CD4-positive, alpha-beta T cell treated with Interleukin-10 for 1 hour (primary cell): ENCODE measurements at regions not wholly inside any gene's neighbourhood (a gene's known extent, or its start where the extent isn't known, plus 50 kb on each side); places are given as distances from the start of the nearest gene placed in this dataset.

Experiments used
- DNase-seq: peaks from one replicate; pipeline ENCODE4 v3.0.0-alpha.2; 2020

DNA sequence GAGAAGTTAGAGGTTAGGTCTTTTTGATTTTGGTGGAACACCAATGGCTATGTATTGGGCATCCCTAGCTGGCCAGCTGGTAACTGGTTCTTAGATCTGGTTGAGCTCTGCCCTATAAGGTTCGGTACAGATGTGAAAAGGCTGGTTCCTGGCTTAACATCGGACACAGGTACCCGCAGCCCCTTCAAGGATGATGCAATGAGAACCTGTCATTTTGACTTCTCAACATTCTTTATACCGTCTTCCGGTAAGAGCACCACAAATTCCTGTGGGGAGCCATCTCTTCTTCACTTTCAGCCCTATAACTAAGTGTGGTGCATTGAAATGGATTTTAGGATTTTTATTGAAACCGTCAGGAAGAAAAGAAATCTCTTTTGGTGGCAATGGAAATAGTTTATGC is 222.8 kb downstream of the ADAMTS9 start:
- DNase-seq: no peak

DNA sequence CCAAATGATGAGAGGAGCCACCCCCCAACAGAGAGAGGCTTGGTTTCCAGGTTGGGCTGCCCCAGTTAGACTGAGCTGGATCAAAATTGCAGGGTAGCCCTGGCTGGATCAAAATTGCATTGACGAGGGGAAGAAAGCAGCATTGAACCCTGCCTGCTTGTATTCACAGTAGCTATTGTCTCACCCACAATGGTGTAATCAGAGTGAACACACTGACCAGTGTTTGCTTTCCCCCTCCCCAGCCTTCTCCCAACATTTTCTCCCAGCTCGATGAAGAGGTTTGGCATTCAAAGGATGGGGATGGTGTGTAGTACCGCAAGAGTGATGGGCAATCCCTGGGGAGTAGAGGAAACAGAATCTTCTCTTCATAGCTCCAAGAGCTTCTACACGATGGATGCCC is 223.8 kb downstream of the ADAMTS9 start:
- no peak for DNase-seq

DNA sequence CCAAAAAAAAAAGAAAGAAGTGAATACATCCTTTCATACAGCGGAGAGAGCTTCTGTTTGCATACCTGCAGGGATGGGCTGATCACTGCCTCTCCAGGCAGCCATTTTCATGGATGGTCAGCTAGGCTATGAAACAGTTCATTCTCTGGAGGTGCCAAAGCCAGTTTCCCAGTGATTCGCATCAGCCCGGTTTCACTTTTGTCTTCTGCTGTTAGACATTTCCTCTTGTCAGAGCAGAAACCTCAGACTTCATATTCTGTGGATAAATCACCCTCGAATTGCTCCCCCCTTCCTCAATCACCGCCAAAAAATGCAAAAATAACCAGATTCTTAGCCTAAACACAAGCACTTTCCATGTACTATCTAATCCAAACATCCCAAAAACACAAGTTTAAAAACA is 225.6 kb downstream of the ADAMTS9 start:
- no peak for DNase-seq

DNA sequence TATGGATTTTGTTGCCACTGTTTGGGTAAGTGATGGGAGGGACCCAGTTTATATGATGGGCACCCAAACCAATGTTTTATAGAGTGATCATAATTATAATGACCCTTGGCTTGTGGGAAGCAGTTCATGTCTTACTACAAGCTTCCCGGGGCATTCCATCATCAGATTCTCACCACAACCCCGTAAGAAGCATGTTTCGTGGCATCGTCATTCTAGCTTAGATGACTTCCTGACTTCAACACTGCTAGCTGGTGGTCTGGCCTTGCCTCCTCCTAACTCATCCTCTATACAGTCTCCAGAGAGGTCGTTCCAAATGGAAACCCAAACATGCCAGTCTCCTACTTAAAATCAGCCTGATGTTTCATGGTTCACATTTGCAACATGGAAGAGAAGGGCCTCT is 226.9 kb downstream of the ADAMTS9 start:
- no peak for DNase-seq

DNA sequence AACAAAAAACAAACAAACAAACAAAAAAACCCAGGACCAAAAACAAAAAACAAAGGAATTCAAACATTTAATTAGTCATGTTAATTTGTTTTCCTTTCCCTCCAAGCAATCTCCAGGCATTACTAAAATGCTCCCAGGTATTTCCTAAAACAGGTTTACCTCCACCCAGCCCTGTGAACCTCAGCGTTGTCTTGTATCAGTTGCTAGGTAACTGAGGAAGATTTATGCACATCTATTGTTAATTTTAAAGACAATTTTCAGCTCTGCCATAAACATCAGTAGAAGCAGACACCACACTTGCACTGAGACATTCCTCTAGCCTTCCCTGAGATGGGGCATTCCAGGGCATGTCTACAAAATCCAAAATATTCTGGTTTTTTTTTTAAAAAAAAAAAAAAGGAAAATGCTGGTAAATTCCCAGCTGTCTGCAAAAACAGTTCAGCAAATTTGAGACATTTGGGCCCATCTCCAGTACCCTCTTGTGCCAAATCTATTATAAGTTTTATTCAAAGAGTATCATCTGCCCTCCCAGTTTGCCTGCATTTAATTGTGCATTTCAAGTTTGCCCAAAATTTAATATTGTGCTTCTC is 227.6 kb downstream of the ADAMTS9 start:
- no peak for DNase-seq

DNA sequence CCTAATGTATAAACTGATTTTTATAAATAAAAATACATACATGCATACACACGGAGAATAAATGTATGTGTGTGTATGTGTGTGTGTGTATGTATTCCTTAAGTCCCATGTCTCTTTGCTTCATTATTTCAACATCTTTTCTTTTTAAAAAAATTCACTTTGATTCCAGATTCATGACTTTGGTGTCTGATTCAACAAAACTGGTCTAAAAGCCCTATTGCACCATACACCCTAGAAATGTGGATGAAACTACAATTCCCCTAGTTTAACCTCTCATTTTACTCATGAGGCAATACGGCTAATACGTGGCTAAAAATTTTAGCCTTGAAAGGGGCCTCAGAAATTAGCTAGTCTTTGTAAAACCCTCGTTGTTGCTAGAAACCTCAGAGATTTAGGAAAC is 228.1 kb downstream of the ADAMTS9 start:
- no peak for DNase-seq

DNA sequence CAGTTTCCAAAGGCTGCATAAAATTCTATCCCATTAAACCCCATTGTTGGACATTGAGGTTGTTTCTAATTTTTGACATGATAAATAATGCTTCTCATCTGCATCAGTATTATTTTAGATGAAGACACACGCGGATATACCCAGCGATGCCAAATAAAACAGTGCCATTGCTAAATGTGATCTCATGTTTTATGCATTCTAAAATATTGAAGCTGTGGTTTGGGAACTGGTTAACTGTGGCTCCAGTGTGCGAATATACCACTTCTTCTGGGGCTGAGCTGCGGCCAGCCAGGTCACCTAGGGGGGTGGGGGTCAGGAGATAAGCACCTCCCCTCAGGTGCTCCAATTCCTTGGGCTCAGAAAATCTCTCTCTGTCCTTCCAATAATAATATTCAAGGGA is 230.0 kb downstream of the ADAMTS9 start:
- DNase-seq: no peak

DNA sequence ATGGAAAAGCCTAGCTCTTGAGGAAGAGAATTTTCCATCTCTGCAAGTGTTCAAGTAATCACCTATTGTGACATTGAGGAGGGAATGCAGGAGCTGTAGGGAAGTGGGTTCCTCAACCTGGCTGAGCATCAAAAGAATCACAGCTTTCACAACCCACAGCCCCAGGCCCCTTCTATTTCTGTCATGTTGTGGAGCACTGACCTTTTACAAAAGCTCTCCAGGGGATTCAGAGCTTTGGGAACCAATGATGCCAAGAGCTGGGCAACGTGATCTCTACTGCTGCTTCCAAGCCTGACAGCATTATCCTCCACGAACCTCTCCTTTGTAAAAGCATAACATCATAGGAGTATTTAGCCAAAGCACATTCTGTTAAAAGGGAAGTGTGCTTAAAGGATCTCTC is 231.1 kb downstream of the ADAMTS9 start:
- no peak for DNase-seq

DNA sequence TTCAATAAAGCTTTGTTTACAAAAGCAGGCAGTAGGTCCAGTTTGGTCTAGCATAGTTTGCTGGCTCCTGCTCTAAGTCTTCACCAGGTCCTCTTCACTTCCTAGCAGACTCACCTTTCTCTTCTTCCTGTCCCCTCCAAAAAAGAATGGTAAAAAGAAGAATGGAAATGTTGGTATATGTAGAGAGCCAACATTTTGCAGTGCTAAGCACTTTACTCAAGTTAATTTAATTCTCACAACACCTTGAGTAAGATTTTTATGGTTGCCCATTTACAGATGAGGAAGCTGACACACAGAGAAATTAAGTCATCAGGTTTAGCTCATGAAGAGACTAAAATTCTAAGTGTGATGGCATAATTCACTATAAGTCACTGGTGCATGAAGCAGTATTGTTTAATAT is 230.1 kb upstream of the PRICKLE2 start:
- DNase-seq: no peak

DNA sequence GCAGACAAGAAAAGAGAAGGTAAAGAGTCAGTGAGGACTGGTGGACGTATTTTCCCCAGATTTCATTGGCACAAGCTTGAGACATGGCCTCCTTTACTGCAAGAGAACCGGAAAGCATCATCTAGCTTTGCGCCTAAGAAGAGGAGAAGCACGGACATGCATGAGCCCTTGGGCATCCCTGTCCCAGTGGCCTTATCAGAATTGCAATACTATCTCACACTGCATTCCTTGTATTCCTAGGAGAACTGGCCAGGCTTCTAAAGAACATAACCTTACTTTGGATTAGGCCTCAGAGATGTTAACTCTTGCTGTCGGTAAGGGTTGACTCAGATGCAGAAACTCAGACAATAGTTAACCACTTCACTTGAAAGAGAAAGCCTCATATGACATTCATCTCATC is 229.5 kb upstream of the PRICKLE2 start:
- DNase-seq: no peak

DNA sequence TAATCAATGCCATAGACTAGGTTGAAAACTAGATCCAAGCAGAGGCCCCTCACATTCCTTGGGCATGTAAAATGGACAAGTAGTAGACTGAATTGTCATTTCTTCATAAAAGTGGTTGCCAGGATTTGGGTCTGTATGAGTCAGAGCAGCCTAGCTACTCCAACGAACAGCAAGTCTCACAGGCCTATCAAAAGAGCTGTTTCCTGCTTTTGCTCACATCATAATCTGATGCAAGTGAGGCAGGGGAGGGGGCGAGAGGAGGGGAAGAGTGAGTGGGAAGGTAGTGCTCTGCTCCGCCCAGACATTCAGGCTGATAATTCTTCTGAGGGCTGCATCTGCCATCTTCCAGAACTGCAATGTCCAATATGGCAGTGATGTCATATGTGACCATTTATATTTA is 228.9 kb upstream of the PRICKLE2 start:
- no peak for DNase-seq

DNA sequence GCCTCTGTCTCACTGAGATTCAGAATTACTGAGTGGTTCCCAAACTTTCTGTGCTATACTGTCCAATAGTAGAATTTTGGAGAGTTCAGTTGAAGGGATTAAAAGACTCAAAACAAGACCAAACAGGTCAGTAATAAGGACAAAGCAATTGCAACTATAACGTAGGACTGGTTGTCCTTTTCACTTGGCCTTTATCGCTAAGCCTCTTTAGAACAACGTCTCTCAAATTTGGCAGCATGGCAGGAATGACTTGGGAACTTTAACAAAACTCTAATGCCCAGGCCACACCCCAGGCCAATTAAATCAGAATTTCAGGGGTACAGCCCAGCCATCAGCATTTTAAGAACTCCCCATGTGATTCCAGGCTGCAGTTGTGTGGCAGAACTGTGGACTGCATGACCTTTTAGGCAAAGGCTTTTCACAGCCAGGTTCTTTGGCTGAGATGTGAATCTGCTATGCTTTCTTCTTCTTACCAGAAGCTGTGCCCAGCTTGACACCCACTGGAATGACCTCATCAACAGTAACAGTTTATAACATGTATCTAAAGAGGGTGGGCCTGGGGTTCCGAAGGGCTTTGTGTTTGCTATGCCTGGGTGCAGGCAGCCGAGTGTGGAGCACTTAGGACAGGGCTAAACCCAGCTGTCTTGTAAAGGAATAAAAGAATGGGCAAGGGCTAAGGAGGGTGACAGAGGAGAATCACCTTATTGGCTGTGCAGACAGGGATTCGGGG is 226.2 kb upstream of the PRICKLE2 start:
- DNase-seq: no peak

DNA sequence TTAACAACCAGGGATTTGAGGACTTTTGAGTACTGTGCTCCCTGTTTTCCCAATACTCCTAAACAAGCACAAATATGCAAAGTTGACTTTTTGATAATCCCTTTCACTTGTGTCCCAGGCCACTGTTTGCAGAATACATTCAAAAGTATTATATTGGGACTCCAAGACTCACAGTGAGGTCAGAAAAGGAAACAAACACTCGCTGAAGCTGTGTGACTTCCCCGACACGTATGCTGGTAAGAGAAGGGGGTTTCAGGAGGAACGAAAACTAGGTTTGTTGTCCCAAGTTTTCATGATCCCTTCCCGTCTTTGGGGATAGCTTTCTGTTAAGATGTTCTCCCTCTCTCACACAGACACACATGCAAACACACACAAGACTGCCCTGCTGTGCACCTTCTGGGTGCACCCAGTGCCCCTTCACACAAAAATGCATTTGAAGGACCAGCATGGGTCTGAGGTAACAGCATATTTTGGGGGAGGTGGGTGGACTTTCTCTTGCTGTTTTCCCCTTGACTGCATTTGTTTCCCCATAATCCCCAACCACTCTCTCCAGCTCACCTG is 225.2 kb upstream of the PRICKLE2 start:
- no peak for DNase-seq

DNA sequence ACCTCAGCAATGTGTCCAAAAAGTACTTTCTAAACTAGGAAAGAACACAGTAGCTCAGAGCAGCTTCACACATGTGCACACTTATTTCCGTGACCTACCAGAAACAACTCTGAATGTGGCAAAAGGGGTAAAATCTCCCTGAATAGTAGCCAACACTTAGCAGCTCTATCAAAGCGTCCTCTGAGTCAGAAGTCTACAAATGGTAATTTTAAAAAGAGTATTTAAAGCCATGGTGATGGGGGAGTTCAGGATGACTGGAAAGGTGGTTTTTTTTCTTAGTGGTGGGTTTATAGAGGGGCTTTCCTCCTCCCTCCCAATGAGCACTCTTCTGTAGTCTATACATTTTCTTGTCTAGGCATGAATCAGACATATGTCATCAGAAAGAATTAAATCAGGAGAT is 223.8 kb upstream of the PRICKLE2 start:
- DNase-seq: no peak

DNA sequence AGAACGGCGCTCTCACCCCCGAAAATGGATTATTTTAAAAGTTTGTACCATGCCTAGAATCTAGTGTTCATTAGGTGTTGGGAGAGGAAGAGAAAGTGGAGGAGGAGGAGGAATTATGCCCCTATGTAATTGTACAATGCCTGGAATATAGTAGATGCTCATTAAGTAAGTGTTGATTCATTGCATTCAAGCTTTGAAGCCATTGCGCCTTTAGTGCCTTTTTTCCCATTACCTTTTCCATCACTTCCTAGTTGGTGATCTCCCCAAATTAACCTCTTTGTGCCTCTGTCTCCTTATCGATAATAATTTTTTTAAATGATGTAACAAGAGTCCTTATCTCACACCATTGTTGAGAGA is 220.7 kb upstream of the PRICKLE2 start:
- no peak for DNase-seq

DNA sequence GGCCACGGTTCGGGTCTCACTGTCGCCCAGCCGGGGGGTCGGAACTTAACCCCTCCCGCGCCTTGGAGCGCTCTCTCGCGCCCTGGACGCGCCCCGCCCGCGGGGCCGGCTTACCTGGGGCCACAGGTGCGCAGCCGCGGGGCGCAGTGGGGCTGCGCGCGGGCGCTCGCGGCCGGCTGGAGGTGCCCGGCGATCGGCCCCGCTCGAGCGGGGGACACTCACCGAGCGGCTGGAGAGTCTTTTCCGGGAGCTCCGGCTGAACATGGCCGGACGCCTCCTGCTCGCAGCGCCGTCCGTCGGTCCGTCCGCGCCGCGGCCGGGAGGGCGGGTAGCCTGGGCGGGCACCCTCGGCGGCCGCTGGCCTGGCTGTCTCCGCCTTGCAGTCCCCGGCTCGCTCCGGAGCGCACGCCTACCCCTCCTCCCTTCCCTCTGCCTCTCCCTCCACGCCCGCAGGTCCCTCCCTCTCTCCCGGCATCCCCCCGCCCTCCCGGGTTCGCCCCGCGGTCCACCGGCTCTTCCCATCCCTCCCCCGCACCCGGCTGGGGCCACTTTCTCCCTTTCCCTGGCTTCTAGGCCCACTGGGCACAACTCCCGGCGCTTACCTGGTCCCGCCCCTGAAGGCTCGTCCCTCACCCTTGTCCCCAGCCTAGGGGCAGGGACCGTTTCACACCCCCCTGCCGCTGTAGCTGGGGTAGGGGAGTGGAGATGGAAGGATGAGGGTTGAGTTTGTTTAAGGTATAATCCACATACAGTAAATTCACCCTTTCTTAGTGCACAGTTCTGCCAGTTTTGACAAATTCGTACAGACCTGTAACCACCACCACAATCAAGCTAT is 220.1 kb upstream of the PRICKLE2 start:
- no peak for DNase-seq

DNA sequence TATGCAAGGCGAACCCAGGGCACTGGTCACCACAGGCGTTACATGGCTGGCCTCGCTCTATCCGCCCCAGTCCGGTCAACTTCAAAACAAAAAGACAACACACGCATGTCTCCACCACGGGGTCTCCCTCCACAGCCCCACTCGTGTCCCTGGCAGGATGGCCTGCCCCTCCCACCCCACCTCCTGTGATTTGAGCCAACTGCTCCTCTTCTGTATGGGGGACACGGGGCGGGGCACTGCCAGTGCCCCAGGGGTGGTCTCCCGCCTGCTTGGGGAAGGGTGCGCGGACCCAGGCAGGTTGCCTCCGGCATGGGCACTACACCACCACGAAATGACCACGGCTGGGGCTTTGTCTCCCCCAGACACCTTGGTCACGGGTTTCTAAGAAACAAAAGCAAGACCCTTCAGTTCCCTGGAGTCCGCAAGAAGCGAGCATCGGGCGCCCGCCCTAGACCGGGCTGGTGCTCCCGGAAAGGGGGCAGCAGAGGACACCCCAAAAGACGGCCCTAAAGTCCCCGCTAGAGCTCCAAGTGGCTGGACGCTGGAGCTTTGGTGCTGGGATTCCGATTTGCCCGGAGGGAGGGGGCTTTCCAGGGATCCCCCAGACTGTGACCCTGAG is 219.3 kb upstream of the PRICKLE2 start:
- DNase-seq: no peak

DNA sequence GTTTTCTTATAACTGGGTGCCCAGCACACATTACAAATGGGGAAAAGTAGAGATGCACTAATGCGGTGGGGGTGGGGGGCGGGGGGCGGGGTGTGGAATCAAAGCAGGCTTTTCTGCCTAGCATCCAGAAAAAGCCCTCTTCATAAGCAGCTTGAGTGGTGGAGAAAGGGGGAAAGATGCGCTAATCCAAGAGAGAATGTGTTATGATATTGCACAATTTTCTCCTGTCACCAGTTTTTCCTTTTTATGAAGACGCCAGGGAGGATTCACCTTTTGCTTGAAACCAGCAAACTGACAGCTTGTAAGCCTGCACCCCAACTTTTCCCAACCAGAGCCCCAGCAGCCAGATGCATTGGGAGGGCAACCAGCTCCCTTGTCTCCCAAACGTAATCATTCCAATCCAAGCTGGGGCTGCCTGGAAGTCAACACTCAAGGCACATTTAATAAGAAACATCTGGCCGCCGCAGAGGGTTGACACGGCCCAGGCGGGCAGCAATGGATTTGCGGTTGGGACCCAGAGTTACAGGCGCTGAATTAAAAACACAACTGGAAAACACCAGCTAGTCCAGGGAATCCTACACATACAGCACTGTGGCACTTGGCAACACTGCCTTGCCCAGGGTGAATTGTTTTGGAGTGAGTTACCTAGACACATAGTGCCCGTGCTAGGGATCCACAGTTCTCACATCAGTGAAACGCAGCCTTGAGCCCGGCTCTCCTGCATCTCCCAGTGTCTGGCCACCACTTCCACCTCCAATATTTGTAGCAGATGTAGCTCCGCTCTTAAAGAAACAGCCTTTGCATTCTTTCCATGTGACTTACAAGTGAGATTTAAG is 218.5 kb upstream of the PRICKLE2 start:
- no peak for DNase-seq

DNA sequence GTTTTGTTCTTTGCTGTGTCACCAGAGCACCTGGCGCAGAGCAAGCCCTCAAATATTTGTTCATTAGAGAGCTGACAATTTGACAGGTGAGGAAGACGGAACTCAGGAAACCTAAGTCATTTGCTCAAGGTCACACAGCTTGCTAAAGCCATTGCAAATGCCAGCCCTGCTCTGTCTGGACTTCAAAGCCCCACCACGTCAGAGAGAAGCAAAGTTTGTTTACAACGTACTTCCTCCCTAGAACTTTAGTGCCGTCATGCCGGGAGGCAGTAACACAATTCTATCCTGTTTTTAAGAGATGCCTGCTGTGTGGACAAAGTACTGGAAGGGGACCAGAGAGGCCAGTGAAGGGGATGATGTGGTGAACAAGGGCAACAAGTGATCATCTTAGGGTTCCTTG is 216.6 kb upstream of the PRICKLE2 start:
- DNase-seq: no peak

DNA sequence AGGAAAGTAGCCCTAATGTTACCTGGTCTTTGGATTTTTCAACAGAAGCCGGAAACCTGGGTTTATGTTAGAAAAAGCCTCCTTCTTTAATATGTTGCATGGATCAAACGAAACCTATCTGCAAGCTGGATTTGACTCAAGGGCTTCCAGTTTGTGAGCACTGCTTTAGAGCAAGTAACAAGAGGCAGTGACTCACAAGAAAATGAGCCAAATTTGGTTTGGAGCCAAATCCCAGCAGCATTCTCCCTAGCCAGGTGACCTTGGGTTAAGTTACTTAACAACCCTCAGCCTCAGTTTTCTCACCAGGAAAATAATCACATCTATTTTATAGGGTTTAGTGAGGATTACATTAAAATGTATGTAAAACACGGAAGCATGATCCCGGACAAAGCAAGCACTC is 215.2 kb upstream of the PRICKLE2 start:
- no peak for DNase-seq

DNA sequence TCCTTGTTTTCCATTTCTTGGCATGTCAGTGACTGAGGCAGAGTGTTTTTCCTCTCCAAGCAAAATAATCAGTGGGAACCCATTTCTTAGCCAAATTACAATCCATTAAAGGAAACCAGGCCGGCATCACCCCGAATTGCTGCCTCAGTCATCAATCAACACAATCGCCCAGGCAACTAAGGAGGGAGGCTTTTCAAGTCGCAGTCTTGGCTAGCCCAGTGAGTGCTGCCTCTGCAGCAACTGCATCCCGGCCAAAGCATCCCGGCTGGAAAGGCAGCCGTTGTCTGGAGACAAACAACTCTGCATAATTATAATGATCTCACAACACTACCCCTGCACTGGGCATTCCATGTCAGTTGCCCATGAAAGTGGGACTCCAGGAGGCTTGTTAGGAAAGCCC is 213.5 kb upstream of the PRICKLE2 start:
- no peak for DNase-seq

DNA sequence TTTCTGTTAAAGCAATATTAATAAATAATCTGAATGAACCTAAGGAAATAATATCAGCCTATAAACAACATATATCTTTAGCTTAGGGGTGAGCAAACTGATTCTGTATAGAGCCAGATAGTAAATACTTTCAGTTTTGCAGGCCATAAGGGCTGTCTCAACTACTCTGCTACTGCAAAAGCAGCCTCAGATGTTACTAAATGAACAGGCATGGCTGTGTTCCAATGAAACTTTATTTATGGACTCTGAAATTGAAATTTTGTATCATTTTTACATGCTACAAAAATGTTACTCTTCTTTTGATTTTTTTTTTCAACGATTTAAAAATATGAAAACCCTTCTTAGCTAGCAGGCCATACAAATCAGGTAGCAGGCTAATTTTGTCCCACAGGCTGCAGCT is 212.8 kb upstream of the PRICKLE2 start:
- no peak for DNase-seq

DNA sequence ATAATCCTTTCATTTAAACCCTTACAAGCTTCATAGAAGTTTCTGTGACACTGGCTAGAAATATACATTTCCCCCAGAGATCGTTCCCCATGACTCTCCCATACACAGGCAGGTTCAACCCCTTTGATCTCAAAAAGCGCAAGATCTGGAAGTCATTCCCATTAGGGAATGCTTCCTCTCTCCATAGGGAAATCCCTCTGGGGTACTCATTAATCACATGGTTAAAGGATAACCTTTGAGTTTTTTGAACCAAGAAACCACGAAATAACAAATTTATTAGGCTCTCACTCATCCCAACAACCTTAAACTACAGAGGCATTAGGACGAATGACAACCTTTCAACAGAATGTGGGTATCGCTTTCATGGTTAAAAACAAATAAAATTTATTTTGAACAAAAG is 211.9 kb upstream of the PRICKLE2 start:
- no peak for DNase-seq
